ENCODE measurements at regions not wholly inside any gene's neighbourhood (a gene's known extent, or its start where the extent isn't known, plus 50 kb on each side); places are given as distances from the start of the nearest gene placed in this dataset.

DNA sequence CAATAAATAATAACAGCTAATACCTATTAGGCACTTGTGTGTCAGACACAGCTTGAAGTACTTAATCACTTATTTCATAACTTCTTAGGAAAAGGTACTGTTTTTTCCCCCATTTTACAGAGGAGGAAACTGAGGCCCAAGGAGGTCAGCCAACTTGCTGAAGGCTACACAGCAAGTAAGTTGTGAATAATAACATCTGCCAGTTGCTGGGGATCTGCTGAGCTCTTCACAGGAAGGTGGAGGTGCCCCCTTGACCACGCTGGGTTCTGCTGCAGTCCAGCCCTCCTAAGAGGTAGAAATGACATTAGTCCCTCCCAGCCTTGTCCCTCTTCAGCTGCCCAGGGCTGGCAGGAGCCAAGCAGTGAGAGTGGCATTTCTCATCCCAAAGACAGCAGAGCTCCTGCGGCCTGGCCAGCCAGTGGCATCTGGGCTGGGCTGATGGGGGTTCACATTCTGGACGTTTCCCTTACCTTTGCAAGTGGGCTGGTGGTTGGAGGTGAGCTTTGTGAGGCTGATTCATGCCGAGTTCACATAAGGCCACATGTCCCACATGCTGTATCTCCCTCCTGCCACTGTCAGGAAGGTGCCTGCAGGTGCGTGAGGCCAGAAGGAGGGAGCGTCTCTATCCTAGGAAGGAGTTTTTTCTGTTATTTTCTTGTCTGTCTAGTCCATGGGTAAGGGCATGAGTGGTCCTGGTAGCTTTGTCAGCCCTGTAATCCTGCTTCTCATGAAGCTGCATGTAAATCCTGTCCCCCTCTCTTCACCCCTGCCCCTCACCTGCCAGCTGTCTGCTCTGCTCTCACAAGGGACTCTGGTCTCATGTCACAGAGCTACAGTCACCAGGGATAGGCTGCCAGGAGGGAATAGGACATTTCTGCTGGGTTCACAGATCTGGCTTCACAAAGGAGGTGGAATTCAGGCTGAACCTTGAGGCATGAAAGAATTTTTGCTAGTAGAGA lies 171.7 kb downstream of the MACROH2A1 start:
- no peak for DNase-seq
- H3K4me3 ChIP-seq (ENCODE audit: low read length): no peak overlapping the region
- no peak overlapping the region for H2BK120ac ChIP-seq (ENCODE audit: low read depth, low read length)
- no peak overlapping the region for H4K8ac ChIP-seq (ENCODE audit: low read depth, low read length)
- H4K5ac ChIP-seq (ENCODE audit: low read length): no peak overlapping the region
- H3K18ac ChIP-seq (ENCODE audit: low read length): no peak overlapping the region
- H3K36me3 ChIP-seq (ENCODE audit: control insufficient read depth, insufficient read depth, low read length): no peaks in the 10 kb centered on the region
- H3K4me2 ChIP-seq (ENCODE audit: low read length): no peak overlapping the region
- H3K4ac ChIP-seq (ENCODE audit: low read depth, low read length): no peak overlapping the region
- no peaks in the 10 kb centered on the region for H3K79me1 ChIP-seq (ENCODE audit: low read length)
- no peaks in the 10 kb centered on the region for H3K79me2 ChIP-seq (ENCODE audit: control insufficient read depth, insufficient read depth, low read length)
- no peak overlapping the region for H2BK5ac ChIP-seq (ENCODE audit: low read length)
- no peak overlapping the region for H3K9ac ChIP-seq (ENCODE audit: low read length)
- H3K27me3 ChIP-seq (ENCODE audit: insufficient read depth, low read length, poor library complexity): no peaks in the 10 kb centered on the region
- WGBS (ENCODE audit: extremely low coverage, insufficient coverage, low lambda C conversion rate): no CpG with 5 or more reads among the region's 6 CpGs
- no peak overlapping the region for H3K23ac ChIP-seq (ENCODE audit: low read length)
- H3K27ac ChIP-seq (ENCODE audit: low read depth, low read length): no peak overlapping the region
- no peak overlapping the region for H3K56ac ChIP-seq (ENCODE audit: low read length)
- H2AK5ac ChIP-seq (ENCODE audit: low read length): no peak overlapping the region
- H3K4me1 ChIP-seq (ENCODE audit: control insufficient read depth, low read depth, low read length): no peaks in the 10 kb centered on the region
- H2BK15ac ChIP-seq (replicated peaks; ENCODE audit: low read depth): no peak overlapping the region

DNA sequence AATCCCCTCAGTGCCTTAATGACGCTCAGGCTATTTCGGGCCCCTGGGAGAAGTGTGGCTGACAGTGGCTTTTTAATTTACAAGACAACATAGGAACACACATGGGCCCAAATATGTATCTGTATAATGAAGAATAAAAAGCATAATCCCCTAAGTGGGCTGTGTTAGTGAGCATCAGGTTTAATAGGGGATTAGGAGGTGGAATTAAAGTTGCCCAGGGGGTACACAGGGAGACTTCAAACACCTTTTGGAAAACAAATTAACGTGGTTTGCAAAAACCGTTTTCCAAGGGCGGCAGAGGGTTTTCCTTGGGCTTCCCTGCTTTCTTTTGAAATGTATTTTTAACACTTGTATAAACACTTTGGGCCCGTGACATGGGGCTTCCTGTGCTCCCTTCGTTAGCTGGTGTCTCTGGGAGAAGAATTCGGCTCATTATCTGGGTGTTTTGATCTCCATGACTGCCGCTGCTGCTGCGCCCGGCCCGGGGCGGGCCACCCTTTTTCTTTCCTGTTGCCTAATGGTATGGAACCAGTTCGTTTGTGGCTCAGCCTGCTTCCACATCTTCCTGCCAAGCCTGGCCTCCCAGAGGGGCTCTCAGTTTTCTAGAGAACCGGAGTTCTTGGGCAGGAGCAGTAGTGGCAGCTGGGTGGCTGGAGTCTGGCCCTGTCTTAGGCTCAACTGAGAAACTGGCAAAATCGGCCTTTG lies 173.0 kb downstream of the MACROH2A1 start:
- no peak overlapping the region for H2AK5ac ChIP-seq (ENCODE audit: low read length)
- no peak overlapping the region for H3K4ac ChIP-seq (ENCODE audit: low read depth, low read length)
- H3K27ac ChIP-seq (ENCODE audit: low read depth, low read length): no peak overlapping the region
- no peak overlapping the region for H3K4me3 ChIP-seq (ENCODE audit: low read length)
- no peak overlapping the region for H3K18ac ChIP-seq (ENCODE audit: low read length)
- H2BK5ac ChIP-seq (ENCODE audit: low read length): no peak overlapping the region
- H3K79me2 ChIP-seq (ENCODE audit: control insufficient read depth, insufficient read depth, low read length): no peaks in the 10 kb centered on the region
- no peak for DNase-seq
- H3K9ac ChIP-seq (ENCODE audit: low read length): no peak overlapping the region
- H3K23ac ChIP-seq (ENCODE audit: low read length): no peak overlapping the region
- no peaks in the 10 kb centered on the region for H3K79me1 ChIP-seq (ENCODE audit: low read length)
- no peak overlapping the region for H4K8ac ChIP-seq (ENCODE audit: low read depth, low read length)
- no peak overlapping the region for H3K4me2 ChIP-seq (ENCODE audit: low read length)
- no peak overlapping the region for H2BK120ac ChIP-seq (ENCODE audit: low read depth, low read length)
- H3K56ac ChIP-seq (ENCODE audit: low read length): no peak overlapping the region
- no peaks in the 10 kb centered on the region for H3K4me1 ChIP-seq (ENCODE audit: control insufficient read depth, low read depth, low read length)
- H2BK15ac ChIP-seq (replicated peaks; ENCODE audit: low read depth): no peak overlapping the region
- H3K36me3 ChIP-seq (ENCODE audit: control insufficient read depth, insufficient read depth, low read length): no peaks in the 10 kb centered on the region
- no peak overlapping the region for H4K5ac ChIP-seq (ENCODE audit: low read length)
- no peaks in the 10 kb centered on the region for H3K27me3 ChIP-seq (ENCODE audit: insufficient read depth, low read length, poor library complexity)
- no CpG with 5 or more reads among the region's 16 CpGs for WGBS (ENCODE audit: extremely low coverage, insufficient coverage, low lambda C conversion rate)

DNA sequence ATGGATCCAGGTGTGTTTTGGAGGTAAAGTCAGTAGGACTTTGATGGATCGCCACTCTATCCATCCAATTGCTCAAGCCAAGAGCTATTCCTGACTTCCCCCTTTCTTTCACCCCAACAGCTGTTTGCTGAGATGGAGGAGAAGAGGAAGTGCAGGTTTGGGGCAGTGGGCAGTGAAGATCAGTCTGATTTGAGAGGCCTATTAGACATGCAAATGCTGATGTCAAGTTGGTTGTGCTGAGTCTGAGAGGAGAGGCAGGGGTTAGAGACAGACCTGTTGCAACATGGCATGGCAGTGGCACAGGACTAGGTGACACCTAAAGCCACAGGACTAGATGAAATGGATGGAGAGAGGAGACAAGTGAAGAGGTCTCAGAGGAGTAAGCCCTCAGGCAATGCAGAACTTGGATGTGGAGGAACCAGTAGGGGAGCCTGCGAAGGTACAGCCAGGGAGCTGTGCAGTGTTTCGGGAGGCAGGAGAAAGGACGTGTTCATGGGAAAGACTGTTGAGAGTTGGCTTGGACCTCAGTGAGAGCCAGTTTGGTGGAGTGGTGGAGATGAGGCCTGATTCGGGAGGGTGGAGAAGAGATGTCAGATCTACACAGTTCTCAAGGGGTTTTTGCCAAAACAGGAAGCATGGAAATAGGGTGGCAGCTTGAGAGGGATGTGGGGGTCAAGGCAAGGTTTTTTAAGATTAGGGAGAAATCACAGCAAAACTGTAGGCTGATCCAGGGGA lies 175.0 kb downstream of the MACROH2A1 start:
- Histone ChIP-seq H3K4me3 (ENCODE audit: low read length) (no peak overlapping the region), H3K4me1 (ENCODE audit: control insufficient read depth, low read depth, low read length) (no peaks in the 10 kb centered on the region), H3K56ac (ENCODE audit: low read length) (no peak overlapping the region), H3K4ac (ENCODE audit: low read depth, low read length) (no peak overlapping the region), H3K36me3 (ENCODE audit: control insufficient read depth, insufficient read depth, low read length) (no peaks in the 10 kb centered on the region), H3K9ac (ENCODE audit: low read length) (no peak overlapping the region), H3K27me3 (ENCODE audit: insufficient read depth, low read length, poor library complexity) (no peaks in the 10 kb centered on the region), H2BK120ac (ENCODE audit: low read depth, low read length) (no peak overlapping the region), H4K5ac (ENCODE audit: low read length) (no peak overlapping the region), H3K79me1 (ENCODE audit: low read length) (no peaks in the 10 kb centered on the region), H3K23ac (ENCODE audit: low read length) (no peak overlapping the region), H3K4me2 (ENCODE audit: low read length) (no peak overlapping the region), H3K79me2 (ENCODE audit: control insufficient read depth, insufficient read depth, low read length) (no peaks in the 10 kb centered on the region), H2BK15ac (replicated peaks; ENCODE audit: low read depth) (no peak overlapping the region), H3K18ac (ENCODE audit: low read length) (no peak overlapping the region), H2BK5ac (ENCODE audit: low read length) (no peak overlapping the region), H3K27ac (ENCODE audit: low read depth, low read length) (no peak overlapping the region), H4K8ac (ENCODE audit: low read depth, low read length) (no peak overlapping the region), H2AK5ac (ENCODE audit: low read length) (no peak overlapping the region)
- WGBS (ENCODE audit: extremely low coverage, insufficient coverage, low lambda C conversion rate): no CpG with 5 or more reads among the region's 5 CpGs
- DNase-seq: no peak

DNA sequence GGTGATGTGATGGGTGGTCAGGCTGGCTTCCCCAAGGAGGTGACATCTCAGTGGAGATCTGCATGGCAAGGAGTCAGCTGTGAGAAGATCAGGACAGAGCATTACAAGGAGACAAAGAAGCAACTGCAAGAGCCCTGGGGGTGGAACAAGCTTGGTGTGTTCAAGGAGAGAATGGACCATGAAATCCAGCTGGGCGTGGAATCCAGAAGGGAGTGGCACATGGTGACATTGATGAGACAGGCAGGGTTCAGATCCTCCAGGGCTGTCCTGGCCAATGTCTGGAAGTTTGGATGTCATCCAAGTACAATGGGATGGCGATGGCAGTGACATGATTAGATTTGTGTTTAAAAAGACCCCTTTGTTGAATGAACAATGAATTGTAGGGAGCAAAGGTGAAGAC lies 175.6 kb downstream of the MACROH2A1 start:
- Histone ChIP-seq H2BK120ac (ENCODE audit: low read depth, low read length) (no peak overlapping the region), H3K4ac (ENCODE audit: low read depth, low read length) (no peak overlapping the region), H3K79me1 (ENCODE audit: low read length) (no peaks in the 10 kb centered on the region), H3K23ac (ENCODE audit: low read length) (no peak overlapping the region), H3K4me3 (ENCODE audit: low read length) (no peak overlapping the region), H2AK5ac (ENCODE audit: low read length) (no peak overlapping the region), H3K9ac (ENCODE audit: low read length) (no peak overlapping the region), H3K27me3 (ENCODE audit: insufficient read depth, low read length, poor library complexity) (no peaks in the 10 kb centered on the region), H3K27ac (ENCODE audit: low read depth, low read length) (no peak overlapping the region), H3K4me2 (ENCODE audit: low read length) (no peak overlapping the region), H3K4me1 (ENCODE audit: control insufficient read depth, low read depth, low read length) (no peaks in the 10 kb centered on the region), H3K79me2 (ENCODE audit: control insufficient read depth, insufficient read depth, low read length) (no peaks in the 10 kb centered on the region), H4K5ac (ENCODE audit: low read length) (no peak overlapping the region), H2BK15ac (replicated peaks; ENCODE audit: low read depth) (no peak overlapping the region), H3K56ac (ENCODE audit: low read length) (no peak overlapping the region), H2BK5ac (ENCODE audit: low read length) (no peak overlapping the region), H4K8ac (ENCODE audit: low read depth, low read length) (no peak overlapping the region), H3K18ac (ENCODE audit: low read length) (no peak overlapping the region), H3K36me3 (ENCODE audit: control insufficient read depth, insufficient read depth, low read length) (no peaks in the 10 kb centered on the region)
- no peak for DNase-seq
- no CpG with 5 or more reads among the region's 2 CpGs for WGBS (ENCODE audit: extremely low coverage, insufficient coverage, low lambda C conversion rate)

DNA sequence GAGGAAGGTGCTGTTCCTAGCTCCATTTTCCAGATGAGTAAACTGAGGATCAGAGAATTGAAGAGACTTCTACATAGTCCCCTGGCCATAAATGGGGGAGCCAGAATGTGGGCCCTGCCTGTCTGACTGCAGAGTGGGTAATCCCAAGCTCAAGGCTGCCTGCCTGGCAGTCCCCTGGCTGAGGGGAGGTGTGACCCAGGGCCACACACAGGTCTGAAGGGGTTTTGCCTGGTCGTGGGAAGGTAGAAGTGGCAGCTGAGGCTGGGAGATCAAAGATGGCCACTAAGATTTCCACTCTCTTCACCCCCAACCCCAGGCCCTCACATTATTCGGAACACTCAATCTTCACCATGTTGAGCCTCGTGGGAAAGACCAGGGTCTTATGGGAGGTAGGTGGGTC lies 176.3 kb downstream of the MACROH2A1 start:
- WGBS (ENCODE audit: extremely low coverage, insufficient coverage, low lambda C conversion rate): no CpG with 5 or more reads among the region's 3 CpGs

More for the DNA sequence above, 176.3 kb downstream of the MACROH2A1 start:
- Histone ChIP-seq H3K4ac (ENCODE audit: low read depth, low read length) (no peak overlapping the region), H3K9ac (ENCODE audit: low read length) (no peak overlapping the region), H2BK15ac (replicated peaks; ENCODE audit: low read depth) (no peak overlapping the region), H3K79me1 (ENCODE audit: low read length) (no peaks in the 10 kb centered on the region), H3K4me3 (ENCODE audit: low read length) (no peak overlapping the region), H3K4me2 (ENCODE audit: low read length) (no peak overlapping the region), H2BK5ac (ENCODE audit: low read length) (no peak overlapping the region), H3K18ac (ENCODE audit: low read length) (no peak overlapping the region), H3K27ac (ENCODE audit: low read depth, low read length) (no peak overlapping the region), H2AK5ac (ENCODE audit: low read length) (no peak overlapping the region), H3K36me3 (ENCODE audit: control insufficient read depth, insufficient read depth, low read length) (no peaks in the 10 kb centered on the region), H2BK120ac (ENCODE audit: low read depth, low read length) (no peak overlapping the region), H3K23ac (ENCODE audit: low read length) (no peak overlapping the region), H3K27me3 (ENCODE audit: insufficient read depth, low read length, poor library complexity) (no peaks in the 10 kb centered on the region), H3K4me1 (ENCODE audit: control insufficient read depth, low read depth, low read length) (no peaks in the 10 kb centered on the region), H4K8ac (ENCODE audit: low read depth, low read length) (no peak overlapping the region), H3K79me2 (ENCODE audit: control insufficient read depth, insufficient read depth, low read length) (no peaks in the 10 kb centered on the region), H4K5ac (ENCODE audit: low read length) (no peak overlapping the region), H3K56ac (ENCODE audit: low read length) (no peak overlapping the region)
- DNase-seq: no peak
